Coronary artery (tissue), 2 donors: ENCODE measurements at regions not wholly inside any gene's neighbourhood (a gene's known extent, or its start where the extent isn't known, plus 50 kb on each side); places are given as distances from the start of the nearest gene placed in this dataset.
A peak's percentile ranks its signal among the peaks of the same experiment; 100 is the strongest.

Experiments used
- DNase-seq: peaks from one replicate; pipeline ENCODE4 v3.0.0-alpha.2; 2017; ENCODE audit warnings: low spot score
- H3K27ac ChIP-seq, 2 donors: fragments of 200-600 bp; sonication (generic); one replicate each; pipeline ENCODE4 v1.5.1; 2016 to 2019
- H3K4me3 ChIP-seq: fragments of 200-600 bp; sonication (generic); 2 replicates; pipeline ENCODE4 v1.5.1; 2016; ENCODE audit warnings: mild to moderate bottlenecking, moderate library complexity
- TF ChIP-seq, protein P1 (sequence below): fragments of 200-600 bp; sonication (generic); IDR thresholded peaks from one replicate; pipeline ENCODE4 v1.5.1; 2019; ENCODE audit warnings: antibody characterized with exemption

- DNase-seq, result no peak
- TF ChIP-seq, protein P1, sequence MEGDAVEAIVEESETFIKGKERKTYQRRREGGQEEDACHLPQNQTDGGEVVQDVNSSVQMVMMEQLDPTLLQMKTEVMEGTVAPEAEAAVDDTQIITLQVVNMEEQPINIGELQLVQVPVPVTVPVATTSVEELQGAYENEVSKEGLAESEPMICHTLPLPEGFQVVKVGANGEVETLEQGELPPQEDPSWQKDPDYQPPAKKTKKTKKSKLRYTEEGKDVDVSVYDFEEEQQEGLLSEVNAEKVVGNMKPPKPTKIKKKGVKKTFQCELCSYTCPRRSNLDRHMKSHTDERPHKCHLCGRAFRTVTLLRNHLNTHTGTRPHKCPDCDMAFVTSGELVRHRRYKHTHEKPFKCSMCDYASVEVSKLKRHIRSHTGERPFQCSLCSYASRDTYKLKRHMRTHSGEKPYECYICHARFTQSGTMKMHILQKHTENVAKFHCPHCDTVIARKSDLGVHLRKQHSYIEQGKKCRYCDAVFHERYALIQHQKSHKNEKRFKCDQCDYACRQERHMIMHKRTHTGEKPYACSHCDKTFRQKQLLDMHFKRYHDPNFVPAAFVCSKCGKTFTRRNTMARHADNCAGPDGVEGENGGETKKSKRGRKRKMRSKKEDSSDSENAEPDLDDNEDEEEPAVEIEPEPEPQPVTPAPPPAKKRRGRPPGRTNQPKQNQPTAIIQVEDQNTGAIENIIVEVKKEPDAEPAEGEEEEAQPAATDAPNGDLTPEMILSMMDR, result no peak
- Histone ChIP-seq H3K4me3 (no peak overlapping the region), H3K27ac (no peak overlapping the region)
Measured at GRCh38 chr14:24715239-24715638, 81.2 kb upstream of the GZMB start.

- H3K27ac ChIP-seq, result no peak overlapping the region
- TF ChIP-seq, protein P1, result no peak
- no peak overlapping the region for H3K4me3 ChIP-seq
- no peak for DNase-seq
Measured at GRCh38 chr14:24713404-24713803, 79.4 kb upstream of the GZMB start.

DNA sequence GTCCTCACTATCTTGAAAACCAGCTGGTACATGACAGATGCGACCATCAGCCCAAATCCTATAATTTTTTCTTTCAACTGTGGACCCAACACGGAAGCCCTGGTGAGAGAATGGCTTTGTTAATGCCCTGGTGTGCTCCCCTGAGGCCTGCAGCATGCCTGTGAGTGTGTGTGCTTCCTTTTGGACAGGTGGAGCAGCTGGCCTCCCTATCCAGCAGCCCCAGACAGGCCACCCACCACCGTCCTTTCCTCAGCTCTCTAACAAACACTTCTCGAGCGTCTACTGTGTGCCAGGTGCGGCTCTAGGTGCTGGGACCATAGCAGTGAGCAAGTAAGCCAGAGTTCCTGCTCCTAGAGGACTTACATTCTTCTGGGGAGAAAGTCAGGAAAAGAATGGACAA is 78.9 kb upstream of the GZMB start:
- TF ChIP-seq, protein P1, result no peak
- no peak for DNase-seq
- Histone ChIP-seq H3K27ac (no peak overlapping the region), H3K4me3 (no peak overlapping the region)

DNA sequence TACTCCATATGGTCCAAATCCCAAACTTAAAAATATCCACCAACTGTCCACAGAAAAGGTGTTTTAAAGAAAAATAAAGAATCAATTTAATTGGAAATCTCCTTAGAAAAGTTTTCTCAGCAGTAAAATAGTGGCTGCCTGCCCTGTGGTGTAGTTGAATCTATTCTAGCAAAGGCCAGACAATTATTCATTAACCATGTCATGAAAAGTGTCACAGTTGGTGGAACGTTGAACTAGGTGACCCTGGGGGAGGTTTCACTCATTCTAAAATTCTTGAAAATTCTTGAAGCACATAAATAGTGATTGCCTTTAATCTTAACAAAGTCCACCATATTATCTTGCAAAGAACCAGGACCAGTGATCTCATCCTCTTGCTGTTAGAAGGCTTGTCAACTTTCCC is 78.4 kb upstream of the GZMB start:
- TF ChIP-seq, protein P1, result no peak
- Histone ChIP-seq H3K27ac (no peak overlapping the region), H3K4me3 (no peak overlapping the region)
- no peak for DNase-seq

- H3K27ac ChIP-seq, result no peak overlapping the region
- DNase-seq, result no peak
- peak overlapping the region; percentile 57 for H3K4me3 ChIP-seq
- TF ChIP-seq, protein P1, result peak; percentile 65
Measured at GRCh38 chr14:24710403-24711112, 76.6 kb upstream of the GZMB start.

DNA sequence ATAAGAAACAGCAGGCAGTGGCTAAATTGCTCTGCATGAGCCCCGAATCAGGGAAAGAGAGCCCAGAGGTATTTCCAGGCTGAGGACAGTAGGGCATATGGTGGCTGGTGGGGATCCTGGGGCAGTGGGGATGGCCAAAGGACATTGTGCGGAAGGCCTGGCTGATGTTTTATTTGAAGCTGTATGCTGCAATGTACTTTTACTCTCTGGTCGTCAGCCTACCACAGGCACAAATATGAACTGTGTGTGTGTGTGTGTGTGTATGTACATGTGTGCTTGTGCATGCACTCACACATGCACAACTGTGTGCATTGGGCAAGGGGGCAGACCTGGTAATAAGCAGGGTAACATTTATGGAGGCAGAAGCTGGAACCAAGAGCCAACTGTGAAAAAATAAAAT is 74.7 kb upstream of the GZMB start:
- H3K4me3 ChIP-seq, result no peak overlapping the region
- no peak for DNase-seq
- no peak overlapping the region for H3K27ac ChIP-seq
- TF ChIP-seq, protein P1, result no peak

GRCh38 chr14:24706351-24706750 is 72.4 kb upstream of the GZMB start:
- TF ChIP-seq, protein P1, result no peak
- DNase-seq, result no peak
- Histone ChIP-seq H3K27ac (no peak overlapping the region), H3K4me3 (no peak overlapping the region)
